OCI-LY7 (cell line): ENCODE measurements at regions not wholly inside any gene's neighbourhood (a gene's known extent, or its start where the extent isn't known, plus 50 kb on each side); places are given as distances from the start of the nearest gene placed in this dataset.

ENCODE experiments used
- BruUV-seq: library from RNA; stranded (reverse); fragments of 400-500 nt; replicated peaks from 2 replicates; lab custom pipeline; 2021; lab: Mats Ljungman, UMichigan
- CTCF ChIA-PET: fragments of 300-600 bp; sonication (Branson Sonifier 250); formaldehyde crosslinking; loops from one replicate; lab custom pipeline; 2022; ENCODE audit warnings: antibody characterized with exemption; ENCODE audit not compliant: unreplicated experiment; lab: Charles Lee
- POLR2A ChIA-PET: fragments of 300-600 bp; sonication (Branson Sonifier 250); formaldehyde crosslinking; loops from one replicate; lab custom pipeline; 2022; ENCODE audit warnings: antibody characterized with exemption; lab: Charles Lee
- DNase-seq: peaks from one replicate; pipeline ENCODE4 v3.0.0-alpha.2; 2015; ENCODE audit warnings: low spot score
- H2AFZ ChIP-seq: fragments of 200-600 bp; sonication (generic), shearing (Covaris generic); 2 replicates; pipeline ENCODE4 v1.6.1; 2014; ENCODE audit warnings: mild to moderate bottlenecking, antibody characterized with exemption, low read length, moderate library complexity
- H3K27ac ChIP-seq: fragments of 200-600 bp; sonication (generic); 2 replicates; pipeline ENCODE4 v1.5.1; 2014; ENCODE audit warnings: mixed run types, low read depth, mild to moderate bottlenecking, moderate library complexity, low read length, inconsistent platforms; ENCODE audit not compliant: poor library complexity, severe bottlenecking
- H3K36me3 ChIP-seq: fragments of 200-600 bp; sonication (generic); 2 replicates; pipeline ENCODE4 v1.6.1; 2014; ENCODE audit warnings: mild to moderate bottlenecking, antibody characterized with exemption, low read length, moderate library complexity, mixed read lengths; ENCODE audit not compliant: insufficient read depth
- H3K4me1 ChIP-seq: fragments of 200-600 bp; sonication (generic); 2 replicates; pipeline ENCODE4 v1.5.1; 2014; ENCODE audit warnings: mild to moderate bottlenecking, low read length; ENCODE audit not compliant: insufficient read depth, poor library complexity, severe bottlenecking
- H3K4me2 ChIP-seq: fragments of 200-600 bp; sonication (generic); 2 replicates; pipeline ENCODE4 v1.6.1; 2014; ENCODE audit warnings: mild to moderate bottlenecking, low read length
- H3K4me3 ChIP-seq: fragments of 200-600 bp; sonication (generic); 2 replicates; pipeline ENCODE4 v1.5.1; 2014; ENCODE audit warnings: mild to moderate bottlenecking, low read depth, low read length; ENCODE audit not compliant: poor library complexity, severe bottlenecking
- H3K79me2 ChIP-seq: fragments of 200-600 bp; sonication (generic); 2 replicates; pipeline ENCODE4 v1.6.1; 2016; ENCODE audit warnings: low read depth, mild to moderate bottlenecking, low read length, moderate library complexity, mixed read lengths; ENCODE audit not compliant: insufficient read depth
- H3K9me2 ChIP-seq: fragments of 200-600 bp; sonication (generic); 2 replicates; pipeline ENCODE4 v1.6.1; 2016; ENCODE audit warnings: mild to moderate bottlenecking, low read length, mixed read lengths; ENCODE audit not compliant: insufficient read depth
- H3K9me3 ChIP-seq: fragments of 200-600 bp; sonication (generic); 2 replicates; pipeline ENCODE4 v1.6.1; 2014; ENCODE audit warnings: mild to moderate bottlenecking, mixed run types, low read length, mixed read lengths
- H4K20me1 ChIP-seq: fragments of 200-600 bp; sonication (generic); 2 replicates; pipeline ENCODE4 v1.6.1; 2014; ENCODE audit warnings: mild to moderate bottlenecking, antibody characterized with exemption, low read length, moderate library complexity, mixed read lengths; ENCODE audit not compliant: insufficient read depth
- EZH2phosphoT487 ChIP-seq: fragments of 200-600 bp; sonication (generic); IDR thresholded peaks from 2 replicates; pipeline ENCODE4 v1.6.1; 2018; ENCODE audit warnings: low read depth, borderline replicate concordance, mild to moderate bottlenecking, mixed run types, antibody characterized with exemption, low read length, moderate library complexity, mixed read lengths
- intact Hi-C: fragments of 100-400 bp; cut with micrococcal nuclease; formaldehyde crosslinking; loops from one replicate; pipeline ENCODE4 v1.10.0; 2022; ENCODE audit not compliant: unreplicated experiment
- TF ChIP-seq, protein P1 (sequence below): fragments of 200-600 bp; sonication (generic); conservative IDR thresholded peaks from 2 replicates; pipeline ENCODE4 v1.5.1; 2014; ENCODE audit warnings: mild to moderate bottlenecking, antibody characterized with exemption, low read length, moderate library complexity, mixed read lengths

GRCh38 chr11:19377881-19378280, 137.1 kb upstream of the E2F8 start:
- H3K36me3 ChIP-seq, result no peaks in the 10 kb centered on the region
- POLR2A ChIA-PET, result interaction anchor here (0.5 kb wide), 1 partner anchor 383 kb away, joined by 4 read pairs; no protein-coding TSS in a partner anchor
- no peak overlapping the region for H2AFZ ChIP-seq
- intact Hi-C loops, result no loop called here
- no peaks in the 10 kb centered on the region for H3K4me1 ChIP-seq
- H3K4me2 ChIP-seq, result no peak overlapping the region
- no peak for DNase-seq
- no peaks in the 10 kb centered on the region for H4K20me1 ChIP-seq
- TF ChIP-seq, protein P1, sequence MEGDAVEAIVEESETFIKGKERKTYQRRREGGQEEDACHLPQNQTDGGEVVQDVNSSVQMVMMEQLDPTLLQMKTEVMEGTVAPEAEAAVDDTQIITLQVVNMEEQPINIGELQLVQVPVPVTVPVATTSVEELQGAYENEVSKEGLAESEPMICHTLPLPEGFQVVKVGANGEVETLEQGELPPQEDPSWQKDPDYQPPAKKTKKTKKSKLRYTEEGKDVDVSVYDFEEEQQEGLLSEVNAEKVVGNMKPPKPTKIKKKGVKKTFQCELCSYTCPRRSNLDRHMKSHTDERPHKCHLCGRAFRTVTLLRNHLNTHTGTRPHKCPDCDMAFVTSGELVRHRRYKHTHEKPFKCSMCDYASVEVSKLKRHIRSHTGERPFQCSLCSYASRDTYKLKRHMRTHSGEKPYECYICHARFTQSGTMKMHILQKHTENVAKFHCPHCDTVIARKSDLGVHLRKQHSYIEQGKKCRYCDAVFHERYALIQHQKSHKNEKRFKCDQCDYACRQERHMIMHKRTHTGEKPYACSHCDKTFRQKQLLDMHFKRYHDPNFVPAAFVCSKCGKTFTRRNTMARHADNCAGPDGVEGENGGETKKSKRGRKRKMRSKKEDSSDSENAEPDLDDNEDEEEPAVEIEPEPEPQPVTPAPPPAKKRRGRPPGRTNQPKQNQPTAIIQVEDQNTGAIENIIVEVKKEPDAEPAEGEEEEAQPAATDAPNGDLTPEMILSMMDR, result no peak
- no peak for TF ChIP-seq EZH2phosphoT487
- no peak overlapping the region for H3K4me3 ChIP-seq
- H3K9me2 ChIP-seq, result no peaks in the 10 kb centered on the region
- CTCF ChIA-PET, result no interaction called here
- no peaks in the 10 kb centered on the region for H3K9me3 ChIP-seq
- no peaks in the 10 kb centered on the region for H3K79me2 ChIP-seq
- BruUV-seq, result no TSS peak
- H3K27ac ChIP-seq, result no peak overlapping the region

GRCh38 chr11:19375440-19375839, 134.7 kb upstream of the E2F8 start:
- DNase-seq, result no peak
- Histone ChIP-seq H3K27ac (no peak overlapping the region), H3K4me1 (no peaks in the 10 kb centered on the region), H2AFZ (no peak overlapping the region), H3K4me2 (no peak overlapping the region), H3K36me3 (no peaks in the 10 kb centered on the region), H3K9me2 (no peaks in the 10 kb centered on the region), H3K4me3 (no peak overlapping the region), H3K79me2 (no peaks in the 10 kb centered on the region), H4K20me1 (no peaks in the 10 kb centered on the region), H3K9me3 (no peaks in the 10 kb centered on the region)
- intact Hi-C loops, result no loop called here
- ChIA-PET POLR2A (no interaction called here), CTCF (no interaction called here)
- no TSS peak for BruUV-seq
- TF ChIP-seq, protein P1, result no peak
- no peak for TF ChIP-seq EZH2phosphoT487

DNA sequence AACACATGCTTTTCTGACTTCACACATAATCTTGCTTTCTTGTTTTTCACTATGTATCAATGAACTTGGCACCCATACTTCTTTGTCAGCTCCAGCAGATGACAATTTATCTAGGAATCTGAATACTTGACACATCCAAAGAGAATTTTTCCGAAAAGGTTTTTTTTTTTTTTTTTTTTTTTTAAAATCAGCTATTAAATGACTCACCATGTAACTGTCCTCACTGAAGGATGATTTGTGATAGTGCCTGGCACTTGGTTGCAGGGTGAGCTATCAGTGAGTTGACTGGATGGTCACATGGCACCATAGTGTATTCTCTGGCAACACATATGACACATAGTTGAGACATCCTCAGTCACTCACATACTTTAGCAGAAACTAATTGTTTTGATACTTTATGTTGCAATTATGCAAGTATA, 133.4 kb upstream of the E2F8 start:
- H3K4me2 ChIP-seq, result no peak overlapping the region
- ChIA-PET CTCF (no interaction called here), POLR2A (interaction anchor here (0.6 to 1.0 kb wide), 3 partner anchors 14 to 714 kb away, joined by 4 to 6 read pairs (median 4); no protein-coding TSS in a partner anchor)
- intact Hi-C loops, result no loop called here
- H3K4me3 ChIP-seq, result no peak overlapping the region
- TF ChIP-seq, protein P1, result no peak
- TF ChIP-seq EZH2phosphoT487, result no peak
- H3K9me3 ChIP-seq, result no peaks in the 10 kb centered on the region
- peaks cover 2% of the 10 kb centered on the region for H3K4me1 ChIP-seq
- H3K9me2 ChIP-seq, result no peaks in the 10 kb centered on the region
- DNase-seq, result no peak
- H4K20me1 ChIP-seq, result no peaks in the 10 kb centered on the region
- H3K27ac ChIP-seq, result no peak overlapping the region
- H3K36me3 ChIP-seq, result no peaks in the 10 kb centered on the region
- H3K79me2 ChIP-seq, result no peaks in the 10 kb centered on the region
- BruUV-seq, result no TSS peak
- no peak overlapping the region for H2AFZ ChIP-seq
